A172 (cell line): ENCODE measurements at regions not wholly inside any gene's neighbourhood (a gene's known extent, or its start where the extent isn't known, plus 50 kb on each side); places are given as distances from the start of the nearest gene placed in this dataset.
A peak's percentile ranks its signal among the peaks of the same experiment; 100 is the strongest.
"Not testable (repeated sequence)": the region's sequence is repeated elsewhere in the genome, so short reads cannot be mapped to it uniquely, and the experiment has no call there.

Experiments used
- DNase-seq: peaks from one replicate; pipeline ENCODE4 v3.0.0-alpha.2; 2015; ENCODE audit warnings: low spot score

- no peak for DNase-seq
Measured at GRCh38 chrX:150052226-150052625, 113.9 kb upstream of the EOLA2 start.

- DNase-seq: no peak
Measured at GRCh38 chrX:150058728-150059127, 120.4 kb upstream of the EOLA2 start.

GRCh38 chrX:150060406-150060805 is 122.1 kb upstream of the EOLA2 start:
- DNase-seq: peak; percentile 62

- DNase-seq: peak; percentile 91
Measured at GRCh38 chrX:150062292-150063137, 124.2 kb upstream of the EOLA2 start.

- no peak for DNase-seq
Measured at GRCh38 chrX:150063138-150063518, 124.8 kb upstream of the EOLA2 start.

- DNase-seq: no peak
Measured at GRCh38 chrX:150063674-150064073, 125.4 kb upstream of the EOLA2 start.

- no peak for DNase-seq
Measured at GRCh38 chrX:150074175-150074574, 135.9 kb upstream of the EOLA2 start.

GRCh38 chrX:150080497-150080896 is 142.2 kb upstream of the EOLA2 start:
- no peak for DNase-seq

- DNase-seq: no peak
Measured at GRCh38 chrX:150081076-150081475, 142.8 kb upstream of the EOLA2 start.

- peak; percentile 86 for DNase-seq
Measured at GRCh38 chrX:150084496-150085229, 146.4 kb upstream of the EOLA2 start.

GRCh38 chrX:150085881-150086280 is 147.6 kb upstream of the EOLA2 start:
- peak; percentile 58 for DNase-seq

GRCh38 chrX:150086371-150086770 is 148.1 kb upstream of the EOLA2 start:
- no peak for DNase-seq

- DNase-seq: no peak
Measured at GRCh38 chrX:150087612-150088011, 149.3 kb upstream of the EOLA2 start.

GRCh38 chrX:150088042-150088441 is 149.8 kb upstream of the EOLA2 start:
- DNase-seq: no peak

- DNase-seq: no peak
Measured at GRCh38 chrX:150088766-150089518, 150.7 kb upstream of the EOLA2 start.

- DNase-seq: not testable (repeated sequence)
Measured at GRCh38 chrX:150091300-150091699, 153.0 kb upstream of the EOLA2 start.

GRCh38 chrX:150092549-150092948 is 154.3 kb upstream of the EOLA2 start:
- DNase-seq: no peak

- no peak for DNase-seq
Measured at GRCh38 chrX:150094375-150094774, 156.1 kb upstream of the EOLA2 start.

- DNase-seq: peak; percentile 62
Measured at GRCh38 chrX:150094996-150095395, 156.7 kb upstream of the EOLA2 start.

GRCh38 chrX:150099316-150099715 is 161.0 kb upstream of the EOLA2 start:
- DNase-seq: no peak

GRCh38 chrX:150100261-150100660 is 162.0 kb upstream of the EOLA2 start:
- DNase-seq: no peak

GRCh38 chrX:150118476-150118875 is 180.2 kb upstream of the EOLA2 start:
- DNase-seq: no peak
